Fibroblast of skin of abdomen (primary cell): ENCODE measurements at regions not wholly inside any gene's neighbourhood (a gene's known extent, or its start where the extent isn't known, plus 50 kb on each side); places are given as distances from the start of the nearest gene placed in this dataset.

Experiments used
- DNase-seq: peaks from one replicate; pipeline ENCODE4 v3.0.0-alpha.2; 2013

GRCh38 chr3:124373524-124373923, 356.7 kb upstream of the UMPS start:
- no peak for DNase-seq

- DNase-seq, result no peak
These were observed 355.7 kb upstream of the UMPS start for GRCh38 chr3:124374583-124374982.

GRCh38 chr3:124381575-124382333, 348.5 kb upstream of the UMPS start:
- no peak for DNase-seq

- no peak for DNase-seq
These were observed 347.2 kb upstream of the UMPS start for GRCh38 chr3:124383051-124383450.

- no peak for DNase-seq
These were observed 346.3 kb upstream of the UMPS start for GRCh38 chr3:124383846-124384466.

- DNase-seq, result no peak
These were observed 345.7 kb upstream of the UMPS start for GRCh38 chr3:124384527-124384926.

GRCh38 chr3:124385996-124386395, 344.3 kb upstream of the UMPS start:
- DNase-seq, result no peak

GRCh38 chr3:124386996-124387595, 343.2 kb upstream of the UMPS start:
- DNase-seq, result no peak

- DNase-seq, result no peak
These were observed 338.5 kb upstream of the UMPS start for GRCh38 chr3:124391774-124392173.

- no peak for DNase-seq
These were observed 336.9 kb upstream of the UMPS start for GRCh38 chr3:124393340-124393739.

- no peak for DNase-seq
These were observed 335.1 kb upstream of the UMPS start for GRCh38 chr3:124395162-124395561.

- DNase-seq, result no peak
These were observed 334.5 kb upstream of the UMPS start for GRCh38 chr3:124395584-124396338.

- DNase-seq, result no peak
These were observed 333.8 kb upstream of the UMPS start for GRCh38 chr3:124396339-124396950.

- DNase-seq, result no peak
These were observed 333.2 kb upstream of the UMPS start for GRCh38 chr3:124397088-124397487.

- no peak for DNase-seq
These were observed 331.7 kb upstream of the UMPS start for GRCh38 chr3:124398594-124398993.

GRCh38 chr3:124401843-124402242, 328.4 kb upstream of the UMPS start:
- peak; percentile 80 for DNase-seq

- DNase-seq, result no peak
These were observed 327.5 kb upstream of the UMPS start for GRCh38 chr3:124402791-124403190.

- no peak for DNase-seq
These were observed 325.6 kb upstream of the UMPS start for GRCh38 chr3:124404621-124405020.

GRCh38 chr3:124407260-124407659, 323.0 kb upstream of the UMPS start:
- peak; percentile 34 for DNase-seq

GRCh38 chr3:124409650-124410275, 320.5 kb upstream of the UMPS start:
- DNase-seq, result peak; percentile 71

GRCh38 chr3:124410471-124410870, 319.8 kb upstream of the UMPS start:
- no peak for DNase-seq

GRCh38 chr3:124411728-124412127, 318.5 kb upstream of the UMPS start:
- no peak for DNase-seq
